NOMO-1 (cell line): ENCODE measurements at regions not wholly inside any gene's neighbourhood (a gene's known extent, or its start where the extent isn't known, plus 50 kb on each side); places are given as distances from the start of the nearest gene placed in this dataset.

Experiments used
- DNase-seq, 2 experiments: peaks; one replicate each; lab custom pipeline; 2025; ENCODE audit not compliant: unreplicated experiment in 2 of 2; lab: John Stamatoyannopoulos, UW

- no peak for DNase-seq
These were observed 107.4 kb downstream of the PXDC1 start for GRCh38 chr6:3643921-3644738.

GRCh38 chr6:3640868-3641267 lies 110.6 kb downstream of the PXDC1 start:
- DNase-seq: no peak

- no peak for DNase-seq
These were observed 112.9 kb downstream of the PXDC1 start for GRCh38 chr6:3638662-3639061.

- no peak for DNase-seq
These were observed 115.5 kb downstream of the PXDC1 start for GRCh38 chr6:3636060-3636459.

- no peak for DNase-seq
These were observed 116.0 kb downstream of the PXDC1 start for GRCh38 chr6:3635482-3635881.

GRCh38 chr6:3634280-3634816 lies 117.2 kb downstream of the PXDC1 start:
- no peak for DNase-seq

GRCh38 chr6:3633711-3634110 lies 117.8 kb downstream of the PXDC1 start:
- no peak for DNase-seq

- DNase-seq: no peak
These were observed 119.6 kb downstream of the PXDC1 start for GRCh38 chr6:3631877-3632276.

- DNase-seq: no peak
These were observed 120.3 kb downstream of the PXDC1 start for GRCh38 chr6:3631186-3631585.

GRCh38 chr6:3630258-3630835 lies 121.2 kb downstream of the PXDC1 start:
- no peak for DNase-seq

GRCh38 chr6:3627956-3628835 lies 123.3 kb downstream of the PXDC1 start:
- no peak for DNase-seq

GRCh38 chr6:3627501-3627900 lies 124.0 kb downstream of the PXDC1 start:
- no peak for DNase-seq

GRCh38 chr6:3625980-3626563 lies 125.4 kb downstream of the PXDC1 start:
- DNase-seq: no peak

GRCh38 chr6:3625149-3625979 lies 126.1 kb downstream of the PXDC1 start:
- no peak for DNase-seq

GRCh38 chr6:3624250-3625136 lies 127.0 kb downstream of the PXDC1 start:
- no peak for DNase-seq

GRCh38 chr6:3623451-3624249 lies 127.9 kb downstream of the PXDC1 start:
- DNase-seq: no peak

- DNase-seq: no peak
These were observed 130.1 kb downstream of the PXDC1 start for GRCh38 chr6:3621411-3621810.

GRCh38 chr6:3620937-3621336 lies 130.6 kb downstream of the PXDC1 start:
- DNase-seq: no peak
